SK-N-SH (cell line): ENCODE measurements at regions not wholly inside any gene's neighbourhood (a gene's known extent, or its start where the extent isn't known, plus 50 kb on each side); places are given as distances from the start of the nearest gene placed in this dataset.

ENCODE experiments used
- CTCF ChIA-PET: fragments of 300-600, 350-600 bp; formaldehyde crosslinking; extraction: SDS; loops from one replicate; lab custom pipeline; 2021; lab: Yijun Ruan, JAX
- POLR2A ChIA-PET: fragments of 350-600 bp; sonication (Branson Sonifier 250); formaldehyde crosslinking; extraction: SDS; loops from one replicate; lab custom pipeline; 2020; ENCODE audit warnings: antibody characterized with exemption, inconsistent platforms; lab: Yijun Ruan, JAX
- DNase-seq: peaks from one replicate; pipeline ENCODE4 v3.0.0; 2012
- H2AFZ ChIP-seq: fragments of 200-600 bp; sonication (generic); 2 replicates; pipeline ENCODE4 v1.8.1; 2016; ENCODE audit warnings: antibody characterized with exemption, mild to moderate bottlenecking, low read depth
- H3F3A ChIP-seq: fragments of 200-600 bp; sonication (generic); replicated peaks from 2 replicates; pipeline ENCODE3; 2016; ENCODE audit warnings: antibody characterized with exemption, mild to moderate bottlenecking; ENCODE audit not compliant: insufficient read depth
- H3K27ac ChIP-seq, 2 experiments: fragments of 200-500 bp in 1 of 2; fragments of 200-600 bp in 1 of 2; sonication (Bioruptor generic) in 1 of 2; sonication (generic), shearing (Covaris generic) in 1 of 2; 2 replicates each; pipeline versions ENCODE4 v1.5.1 to v1.6.1; 2014 to 2016; ENCODE audit warnings: low read depth in 2 of 2, inconsistent platforms in 1 of 2, low read length in 1 of 2, mild to moderate bottlenecking in 1 of 2, mixed read lengths in 1 of 2
- H3K27me3 ChIP-seq: fragments of 200-600 bp; sonication (generic), shearing (Covaris generic); 2 replicates; pipeline ENCODE4 v1.6.1; 2016; ENCODE audit warnings: mixed run types; ENCODE audit not compliant: insufficient read depth
- H3K36me3 ChIP-seq, 2 experiments: fragments of 200-500 bp in 1 of 2; fragments of 200-600 bp in 1 of 2; sonication (Bioruptor generic) in 1 of 2; sonication (generic) in 1 of 2; replicated peaks in 1 of 2; 2 replicates each; pipeline versions ENCODE3 to v1.5.1; 2014 to 2016; ENCODE audit warnings: low read length in 1 of 2, mild to moderate bottlenecking in 1 of 2; ENCODE audit not compliant: insufficient read depth in 2 of 2, control insufficient read depth in 1 of 2
- H3K4me1 ChIP-seq, 2 experiments: fragments of 200-500 bp in 1 of 2; fragments of 200-600 bp in 1 of 2; sonication (Bioruptor generic) in 1 of 2; sonication (generic), shearing (Covaris generic) in 1 of 2; 2 replicates each; pipeline versions ENCODE4 v1.5.1 to v1.6.1; 2014 to 2016; ENCODE audit warnings: low read depth in 1 of 2, low read length in 1 of 2, mixed run types in 1 of 2; ENCODE audit not compliant: insufficient read depth in 2 of 2, control insufficient read depth in 1 of 2
- H3K4me2 ChIP-seq: fragments of 200-600 bp; sonication (generic), shearing (Covaris generic); 2 replicates; pipeline ENCODE4 v1.6.1; 2017; ENCODE audit warnings: mixed run types
- H3K4me3 ChIP-seq, 2 experiments: fragments of 200-500 bp in 1 of 2; fragments of 200-600 bp in 1 of 2; sonication (Bioruptor generic) in 1 of 2; sonication (generic), shearing (Covaris generic) in 1 of 2; 2 replicates each; pipeline versions ENCODE4 v1.5.1 to v1.8.1; 2014 to 2016; ENCODE audit warnings: low read depth in 2 of 2, inconsistent platforms in 1 of 2, low read length in 1 of 2, mild to moderate bottlenecking in 1 of 2, mixed read lengths in 1 of 2, moderate library complexity in 1 of 2
- H3K79me2 ChIP-seq: fragments of 200-600 bp; sonication (generic); 2 replicates; pipeline ENCODE4 v1.8.1; 2017; ENCODE audit warnings: mild to moderate bottlenecking; ENCODE audit not compliant: insufficient read depth
- H3K9ac ChIP-seq: fragments of 200-600 bp; sonication (generic); 2 replicates; pipeline ENCODE4 v1.6.1; 2017; ENCODE audit warnings: mixed run types
- H3K9me2 ChIP-seq: fragments of 200-600 bp; sonication (generic); 2 replicates; pipeline ENCODE4 v1.6.1; 2017; ENCODE audit warnings: mixed run types
- H3K9me3 ChIP-seq: fragments of 200-600 bp; sonication (generic); 2 replicates; pipeline ENCODE4 v1.6.1; 2017; ENCODE audit warnings: mixed run types, mild to moderate bottlenecking, moderate library complexity
- H4K20me1 ChIP-seq: fragments of 200-600 bp; sonication (generic); 2 replicates; pipeline ENCODE4 v1.6.1; 2017; ENCODE audit warnings: mild to moderate bottlenecking, mixed run types; ENCODE audit not compliant: insufficient read depth
- CHD2 ChIP-seq: fragments of 150-350 bp; IDR thresholded peaks from 2 replicates; pipeline ENCODE4 v1.6.1; 2018; ENCODE audit warnings: low read length; ENCODE audit not compliant: partially characterized antibody
- EZH2phosphoT487 ChIP-seq: fragments of 200-600 bp; sonication (generic); IDR thresholded peaks from 2 replicates; pipeline ENCODE4 v1.6.1; 2017; ENCODE audit warnings: low read depth, mixed run types, mild to moderate bottlenecking, antibody characterized with exemption, moderate library complexity, borderline replicate concordance
- MAX ChIP-seq: IDR thresholded peaks from 2 replicates; pipeline ENCODE4 v1.4.0; 2012; ENCODE audit warnings: low read depth
- MEF2A ChIP-seq: IDR thresholded peaks from 2 replicates; pipeline ENCODE4 v1.4.0; 2012; ENCODE audit warnings: low read depth, borderline replicate concordance
- RAD21 ChIP-seq: IDR thresholded peaks from 2 replicates; pipeline ENCODE4 v1.6.1; 2012; ENCODE audit warnings: mild to moderate bottlenecking, low read length
- SIN3A ChIP-seq: IDR thresholded peaks from 2 replicates; pipeline ENCODE4 v1.6.1; 2012; ENCODE audit warnings: low read depth, mild to moderate bottlenecking, low read length, moderate library complexity, borderline replicate concordance
- YY1 ChIP-seq: IDR thresholded peaks from 2 replicates; pipeline ENCODE4 v1.4.0; 2012; ENCODE audit warnings: low read depth, mild to moderate bottlenecking
- WGBS: methylation state at CpG from one replicate; pipeline ENCODE4 v1.1.6; 2017; ENCODE audit warnings: low lambda C conversion rate; 5-methylcytosine and 5-hydroxymethylcytosine counted together

- CTCF ChIA-PET: interaction anchor here (1.6 kb wide), 1 partner anchor 11 kb away, joined by 3 read pairs; no protein-coding TSS in a partner anchor
- no peak overlapping the region for H3K27ac ChIP-seq
- H2AFZ ChIP-seq: no peak overlapping the region
- POLR2A ChIA-PET: no interaction called here
- H3K4me1 ChIP-seq: no peaks in the 10 kb centered on the region
- H3K36me3 ChIP-seq: no peaks in the 10 kb centered on the region
- H3K9me3 ChIP-seq: 0 out of 2 replicates have a peak, but pooled peaks cover 6% of the 10 kb centered on the region
- H3K79me2 ChIP-seq: no peaks in the 10 kb centered on the region
- H3K9me2 ChIP-seq: peaks cover 7% of the 10 kb centered on the region; the same call in 1 of the 2 replicates
- no peaks in the 10 kb centered on the region for H3K27me3 ChIP-seq
- no peak overlapping the region for H3K4me2 ChIP-seq
- 15% methylated on average over 1 of the region's 1 CpG for WGBS
- TF ChIP-seq YY1 (no peak), CHD2 (no peak)
- H3K4me3 ChIP-seq: no peak overlapping the region
- DNase-seq: no peak
- no peak overlapping the region for H3K9ac ChIP-seq
- H3F3A ChIP-seq: no peaks in the 10 kb centered on the region
- no peaks in the 10 kb centered on the region for H4K20me1 ChIP-seq
Observed at GRCh38 chr2:22703286-22703920, 681.6 kb upstream of the KLHL29 start.

- Histone ChIP-seq H3K4me3 (no peak overlapping the region), H3K27me3 (no peaks in the 10 kb centered on the region), H3K4me1 (no peaks in the 10 kb centered on the region), H3F3A (no peaks in the 10 kb centered on the region), H3K27ac (no peak overlapping the region), H3K9me2 (no peaks in the 10 kb centered on the region), H4K20me1 (no peaks in the 10 kb centered on the region), H3K9ac (no peak overlapping the region), H3K79me2 (no peaks in the 10 kb centered on the region), H3K4me2 (no peak overlapping the region), H3K9me3 (peaks cover 12% of the 10 kb centered on the region), H2AFZ (no peak overlapping the region), H3K36me3 (no peaks in the 10 kb centered on the region)
- ChIA-PET CTCF (interaction anchor here (0.8 kb wide), 1 partner anchor 9 kb away, joined by 3 read pairs; no protein-coding TSS in a partner anchor), POLR2A (no interaction called here)
- no peak for DNase-seq
- no peak for TF ChIP-seq RAD21
Observed at GRCh38 chr2:22719396-22719795, 665.6 kb upstream of the KLHL29 start.

- H3K4me3 ChIP-seq: no peak overlapping the region
- H3K9me3 ChIP-seq: no peaks in the 10 kb centered on the region
- whole genome bisulfite sequencing: 18% methylated on average over 5 of the region's 5 CpGs
- H4K20me1 ChIP-seq: no peaks in the 10 kb centered on the region
- no peak overlapping the region for H2AFZ ChIP-seq
- H3K27ac ChIP-seq: no peak overlapping the region
- H3K36me3 ChIP-seq: no peaks in the 10 kb centered on the region
- TF ChIP-seq EZH2phosphoT487 (no peak), SIN3A (no peak), MAX (no peak), CHD2 (no peak), YY1 (no peak), MEF2A (no peak)
- POLR2A ChIA-PET: no interaction called here
- no peak overlapping the region for H3K9ac ChIP-seq
- H3K4me2 ChIP-seq: no peak overlapping the region
- no peak for DNase-seq
- H3K4me1 ChIP-seq: no peaks in the 10 kb centered on the region
- H3K9me2 ChIP-seq: no peaks in the 10 kb centered on the region
- H3K27me3 ChIP-seq: no peaks in the 10 kb centered on the region
- no peaks in the 10 kb centered on the region for H3F3A ChIP-seq
- CTCF ChIA-PET: interaction anchor here (1.0 to 1.4 kb wide), 4 partner anchors 7 to 374 kb away, joined by 3 read pairs; no protein-coding TSS in a partner anchor
- no peaks in the 10 kb centered on the region for H3K79me2 ChIP-seq
Observed at GRCh38 chr2:22729466-22729865, 655.5 kb upstream of the KLHL29 start.
